Right lobe of liver (tissue), 6 donors: ENCODE measurements at regions not wholly inside any gene's neighbourhood (a gene's known extent, or its start where the extent isn't known, plus 50 kb on each side); places are given as distances from the start of the nearest gene placed in this dataset.

Experiments
- ATAC-seq, 4 donors: fragments of 200-7000 bp; cut with Tn5 transposase; one replicate each; pipeline ENCODE4 v1.9.1; 2020; ENCODE audit warnings: mild to moderate bottlenecking in 4 of 4, moderate library complexity in 4 of 4
- DNase-seq, 3 donors: peaks; one replicate each; pipeline ENCODE4 v3.0.0-alpha.2; 2020
- H3K27ac ChIP-seq, 3 donors: fragments of 200-600 bp; one replicate each; pipeline ENCODE4 v1.8.0; 2022
- H3K27me3 ChIP-seq, 2 donors: fragments of 200-600 bp; one replicate each; pipeline ENCODE4 v1.8.0; 2022
- H3K36me3 ChIP-seq, 4 donors: fragments of 200-600 bp; sonication (generic) in 1 of 4; one replicate each; pipeline versions ENCODE4 v1.5.1 to v1.8.0; 2017 to 2022; ENCODE audit warnings: control low read depth in 1 of 4
- H3K4me1 ChIP-seq, 4 donors: fragments of 200-600 bp; sonication (generic) in 1 of 4; one replicate each; pipeline versions ENCODE4 v1.5.1 to v1.8.0; 2017 to 2022; ENCODE audit warnings: control low read depth in 1 of 4
- H3K4me3 ChIP-seq, 3 donors: fragments of 200-600 bp; one replicate each; pipeline ENCODE4 v1.8.0; 2022
- H3K9me3 ChIP-seq, 4 donors: fragments of 200-600 bp; sonication (generic) in 1 of 4; one replicate each; pipeline versions ENCODE4 v1.5.1 to v1.8.0; 2017 to 2022; ENCODE audit warnings: control low read depth in 1 of 4
- POLR2A ChIP-seq: fragments of 450-650 bp; IDR thresholded peaks from one replicate; pipeline ENCODE4 v1.6.1; 2017; ENCODE audit warnings: antibody characterized with exemption, mild to moderate bottlenecking
- WGBS: methylation state at CpG from one replicate; pipeline ENCODE4 v1.1.6; 2018; ENCODE audit warnings: low coverage, low lambda C conversion rate; ENCODE audit not compliant: insufficient coverage; ENCODE audit errors: missing lambda C conversion rate; 5-methylcytosine and 5-hydroxymethylcytosine counted together
- intact Hi-C, 2 donors: fragments of 100-400 bp; cut with DNase I; formaldehyde crosslinking; loops; one replicate each; pipeline versions ENCODE4 v1.11.2 to v1.14.1; 2022
- TF ChIP-seq, protein P1 (sequence below), 4 donors: fragments of 200-600 bp in 3 of 4; fragments of 450-650 bp in 1 of 4; IDR thresholded peaks; one replicate each; pipeline versions ENCODE4 v1.5.1 to v1.8.0; 2016 to 2022; ENCODE audit warnings: antibody characterized with exemption in 4 of 4, mild to moderate bottlenecking in 2 of 4
- donor health status: DM: no; HTN: yes; CAD: no.
- donor health status: DM: no; HTN: no; CAD: no.
- donor health status: DM: no; HTN: no; CAD: no.
- donor health status: DM: no; HTN: yes; CAD: no.
- donor health status: DM: no; HTN: yes; CAD: no.

DNA sequence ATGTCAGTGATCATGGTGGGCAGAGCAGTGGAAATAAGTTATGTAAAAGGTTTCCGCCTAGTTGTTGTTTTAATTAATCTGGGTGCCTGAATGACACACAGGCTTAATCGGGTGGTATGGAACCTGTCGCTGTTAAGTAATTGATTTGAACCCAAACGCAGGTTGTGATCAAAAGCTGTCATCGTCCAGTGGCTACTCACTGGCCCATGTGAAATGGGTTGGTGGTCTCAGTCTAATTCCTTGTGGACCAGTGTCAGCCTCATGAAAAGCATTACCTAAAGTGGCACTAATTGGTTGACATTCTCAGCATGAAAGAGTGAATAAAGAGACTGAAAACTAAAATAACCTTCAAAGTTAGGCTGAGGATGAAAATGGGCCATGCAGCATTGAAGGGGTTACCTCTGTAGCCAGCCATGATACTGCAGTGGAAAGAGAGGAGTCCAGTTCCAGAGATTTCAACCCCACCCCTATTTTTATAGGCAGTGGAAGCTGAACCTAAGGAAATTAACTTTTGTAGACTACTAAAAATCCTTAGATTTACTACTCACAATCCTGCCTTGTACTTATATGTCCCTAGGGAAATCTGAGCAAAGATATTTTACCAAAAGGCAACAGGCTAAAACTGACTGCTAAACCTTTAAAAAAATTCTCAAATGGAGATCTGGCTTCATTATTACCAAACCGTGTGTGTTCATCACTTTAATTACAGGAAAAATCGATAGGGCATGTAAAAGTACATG is 251.7 kb upstream of the TENM3 start:
- no peak for DNase-seq
- no peaks in the 10 kb centered on the region for H3K4me1 ChIP-seq
- WGBS: 59% methylated on average over 7 of the region's 7 CpGs
- H3K27ac ChIP-seq: no peak overlapping the region
- H3K27me3 ChIP-seq: no peaks in the 10 kb centered on the region
- no peak overlapping the region for H3K4me3 ChIP-seq
- no peak for ATAC-seq
- TF ChIP-seq, protein P1, sequence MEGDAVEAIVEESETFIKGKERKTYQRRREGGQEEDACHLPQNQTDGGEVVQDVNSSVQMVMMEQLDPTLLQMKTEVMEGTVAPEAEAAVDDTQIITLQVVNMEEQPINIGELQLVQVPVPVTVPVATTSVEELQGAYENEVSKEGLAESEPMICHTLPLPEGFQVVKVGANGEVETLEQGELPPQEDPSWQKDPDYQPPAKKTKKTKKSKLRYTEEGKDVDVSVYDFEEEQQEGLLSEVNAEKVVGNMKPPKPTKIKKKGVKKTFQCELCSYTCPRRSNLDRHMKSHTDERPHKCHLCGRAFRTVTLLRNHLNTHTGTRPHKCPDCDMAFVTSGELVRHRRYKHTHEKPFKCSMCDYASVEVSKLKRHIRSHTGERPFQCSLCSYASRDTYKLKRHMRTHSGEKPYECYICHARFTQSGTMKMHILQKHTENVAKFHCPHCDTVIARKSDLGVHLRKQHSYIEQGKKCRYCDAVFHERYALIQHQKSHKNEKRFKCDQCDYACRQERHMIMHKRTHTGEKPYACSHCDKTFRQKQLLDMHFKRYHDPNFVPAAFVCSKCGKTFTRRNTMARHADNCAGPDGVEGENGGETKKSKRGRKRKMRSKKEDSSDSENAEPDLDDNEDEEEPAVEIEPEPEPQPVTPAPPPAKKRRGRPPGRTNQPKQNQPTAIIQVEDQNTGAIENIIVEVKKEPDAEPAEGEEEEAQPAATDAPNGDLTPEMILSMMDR (IDR thresholded peaks at IDR 0.05): no peak
- TF ChIP-seq POLR2A: no peak
- H3K36me3 ChIP-seq: no peaks in the 10 kb centered on the region
- intact Hi-C loops: no loop called here
- H3K9me3 ChIP-seq: no peaks in the 10 kb centered on the region

- 42% methylated on average over 2 of the region's 5 CpGs for WGBS
- H3K36me3 ChIP-seq: no peaks in the 10 kb centered on the region
- H3K4me3 ChIP-seq: no peak overlapping the region
- DNase-seq: no peak
- H3K27ac ChIP-seq: no peak overlapping the region
- no peaks in the 10 kb centered on the region for H3K4me1 ChIP-seq
- no peak for TF ChIP-seq POLR2A
- TF ChIP-seq, protein P1 (IDR thresholded peaks at IDR 0.05): no peak
- intact Hi-C loops: no loop called here
- no peak for ATAC-seq
- H3K9me3 ChIP-seq: no peaks in the 10 kb centered on the region
- no peaks in the 10 kb centered on the region for H3K27me3 ChIP-seq
These were observed 244.6 kb upstream of the TENM3 start for GRCh38 chr4:181998398-181999295.

DNA sequence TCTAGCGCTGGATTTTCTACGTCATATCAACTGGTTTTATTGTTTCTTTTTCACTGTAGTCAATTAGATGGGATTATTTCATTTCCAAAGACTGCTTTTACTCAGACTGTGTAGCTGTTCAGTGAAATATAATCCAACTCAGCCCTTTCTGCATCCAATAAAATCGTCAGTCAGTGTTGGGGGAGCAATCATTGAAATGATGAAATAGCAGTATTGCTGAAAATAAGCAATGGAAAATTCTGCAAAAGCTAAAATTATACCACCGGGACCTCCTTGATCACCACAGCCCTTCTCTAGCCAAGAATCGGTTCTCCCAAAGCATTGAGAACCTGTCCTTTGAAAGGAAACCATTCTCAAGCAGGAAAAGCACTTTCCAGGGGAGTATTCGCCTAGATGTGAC is 243.1 kb upstream of the TENM3 start:
- Histone ChIP-seq H3K4me1 (no peaks in the 10 kb centered on the region), H3K36me3 (no peaks in the 10 kb centered on the region), H3K4me3 (no peak overlapping the region), H3K9me3 (no peaks in the 10 kb centered on the region), H3K27ac (no peak overlapping the region), H3K27me3 (no peaks in the 10 kb centered on the region)
- intact Hi-C loops: no loop called here
- no peak for ATAC-seq
- TF ChIP-seq, protein P1 (IDR thresholded peaks at IDR 0.05): no peak
- TF ChIP-seq POLR2A: no peak
- DNase-seq: no peak
- WGBS: 38% methylated on average over 6 of the region's 6 CpGs

GRCh38 chr4:182010876-182011275 is 232.3 kb upstream of the TENM3 start:
- TF ChIP-seq POLR2A: no peak
- TF ChIP-seq, protein P1 (IDR thresholded peaks at IDR 0.05): no peak
- 25% methylated on average over 1 of the region's 1 CpG for WGBS
- intact Hi-C loops: no loop called here

More at GRCh38 chr4:182010876-182011275, 232.3 kb upstream of the TENM3 start:
- no peaks in the 10 kb centered on the region for H3K9me3 ChIP-seq
- DNase-seq: no peak
- no peak for ATAC-seq
- no peak overlapping the region for H3K4me3 ChIP-seq
- H3K36me3 ChIP-seq: no peaks in the 10 kb centered on the region
- H3K27ac ChIP-seq: no peak overlapping the region
- H3K4me1 ChIP-seq: no peaks in the 10 kb centered on the region
- H3K27me3 ChIP-seq: no peaks in the 10 kb centered on the region
